ENCODE measurements at regions not wholly inside any gene's neighbourhood (a gene's known extent, or its start where the extent isn't known, plus 50 kb on each side); places are given as distances from the start of the nearest gene placed in this dataset.
"Not testable (repeated sequence)": the region's sequence is repeated elsewhere in the genome, so short reads cannot be mapped to it uniquely, and the experiment has no call there.

DNA sequence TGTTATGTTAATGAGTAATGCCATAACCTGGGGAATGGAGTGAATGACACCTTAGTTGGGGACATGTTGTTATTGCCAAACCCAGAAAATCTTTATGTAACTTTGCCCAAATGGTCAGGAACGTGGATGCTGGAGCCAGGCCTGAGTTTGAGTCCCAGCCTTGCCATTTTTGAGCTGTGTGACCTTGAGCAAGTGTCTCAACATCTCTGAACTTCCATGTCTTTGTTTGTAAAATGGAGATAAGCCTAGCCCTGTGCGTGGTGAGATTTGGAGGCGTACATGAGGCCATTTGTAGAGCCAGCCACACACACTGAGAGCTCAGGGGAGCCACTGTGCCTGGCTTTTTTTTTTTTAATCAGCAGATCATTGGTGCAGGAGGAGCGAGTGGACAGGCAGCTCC lies 247.3 kb downstream of the FOXL1 start:
- no peak for DNase-seq (ENCODE audit: low spot score)

GRCh38 chr16:86826941-86827340 lies 248.6 kb downstream of the FOXL1 start:
- DNase-seq (ENCODE audit: low spot score) = no peak

- no peak for DNase-seq (ENCODE audit: low spot score)
Measured at GRCh38 chr16:86827521-86827920, 249.2 kb downstream of the FOXL1 start.

GRCh38 chr16:86828202-86828601 lies 249.9 kb downstream of the FOXL1 start:
- DNase-seq (ENCODE audit: low spot score) = no peak

GRCh38 chr16:86828653-86829052 lies 250.3 kb downstream of the FOXL1 start:
- no peak for DNase-seq (ENCODE audit: low spot score)

- DNase-seq (ENCODE audit: low spot score) = no peak
Measured at GRCh38 chr16:86831366-86831765, 253.0 kb downstream of the FOXL1 start.

- DNase-seq (ENCODE audit: low spot score) = no peak
Measured at GRCh38 chr16:86833136-86833535, 254.8 kb downstream of the FOXL1 start.

- DNase-seq (ENCODE audit: low spot score) = no peak
Measured at GRCh38 chr16:86834451-86835035, 256.2 kb downstream of the FOXL1 start.

- no peak for DNase-seq (ENCODE audit: low spot score)
Measured at GRCh38 chr16:86835982-86836381, 257.6 kb downstream of the FOXL1 start.

GRCh38 chr16:86836503-86837129 lies 258.3 kb downstream of the FOXL1 start:
- no peak for DNase-seq (ENCODE audit: low spot score)

GRCh38 chr16:86843812-86844211 lies 265.5 kb downstream of the FOXL1 start:
- DNase-seq (ENCODE audit: low spot score) = no peak

GRCh38 chr16:86844695-86845094 lies 266.3 kb downstream of the FOXL1 start:
- no peak for DNase-seq (ENCODE audit: low spot score)

DNA sequence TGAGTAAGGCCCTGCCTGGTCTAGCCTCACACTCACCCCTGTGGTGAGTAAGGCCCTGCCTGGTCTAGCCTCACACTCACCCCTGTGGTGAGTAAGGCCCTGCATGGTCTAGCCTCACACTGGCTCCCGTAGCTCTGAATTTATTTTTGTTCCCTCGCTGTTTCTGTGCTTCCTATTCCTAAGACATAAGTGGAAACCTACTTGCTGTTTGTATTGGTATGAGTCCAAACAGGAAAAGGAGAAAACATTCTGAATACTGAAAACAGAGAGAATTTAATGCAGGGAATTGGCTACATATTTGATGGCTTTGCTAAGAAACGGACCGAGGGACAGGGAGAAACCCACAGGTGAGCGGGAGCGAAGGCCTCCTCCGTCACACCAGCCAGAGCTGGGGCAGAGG lies 267.8 kb downstream of the FOXL1 start:
- DNase-seq (ENCODE audit: low spot score) = no peak

GRCh38 chr16:86848821-86849220 lies 270.5 kb downstream of the FOXL1 start:
- DNase-seq (ENCODE audit: low spot score) = no peak

GRCh38 chr16:86850670-86851069 lies 272.3 kb downstream of the FOXL1 start:
- no peak for DNase-seq (ENCODE audit: low spot score)

DNA sequence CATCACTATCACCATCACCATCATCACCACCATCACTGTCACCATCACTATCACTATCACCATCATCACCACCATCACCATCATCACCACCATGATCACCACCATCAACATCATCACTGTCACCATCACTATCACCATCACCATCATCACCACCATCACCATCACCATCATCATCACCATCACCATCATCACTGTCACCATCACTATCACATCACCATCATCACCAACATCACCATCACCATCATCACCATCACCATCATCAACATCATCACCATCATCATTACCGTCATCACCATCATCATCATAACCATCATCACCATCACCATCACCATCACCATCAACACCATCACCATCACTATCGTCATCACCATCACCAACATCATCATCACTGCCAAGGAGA lies 273.8 kb downstream of the FOXL1 start:
- DNase-seq (ENCODE audit: low spot score) = no peak

- no peak for DNase-seq (ENCODE audit: low spot score)
Measured at GRCh38 chr16:86854058-86854621, 275.8 kb downstream of the FOXL1 start.

DNA sequence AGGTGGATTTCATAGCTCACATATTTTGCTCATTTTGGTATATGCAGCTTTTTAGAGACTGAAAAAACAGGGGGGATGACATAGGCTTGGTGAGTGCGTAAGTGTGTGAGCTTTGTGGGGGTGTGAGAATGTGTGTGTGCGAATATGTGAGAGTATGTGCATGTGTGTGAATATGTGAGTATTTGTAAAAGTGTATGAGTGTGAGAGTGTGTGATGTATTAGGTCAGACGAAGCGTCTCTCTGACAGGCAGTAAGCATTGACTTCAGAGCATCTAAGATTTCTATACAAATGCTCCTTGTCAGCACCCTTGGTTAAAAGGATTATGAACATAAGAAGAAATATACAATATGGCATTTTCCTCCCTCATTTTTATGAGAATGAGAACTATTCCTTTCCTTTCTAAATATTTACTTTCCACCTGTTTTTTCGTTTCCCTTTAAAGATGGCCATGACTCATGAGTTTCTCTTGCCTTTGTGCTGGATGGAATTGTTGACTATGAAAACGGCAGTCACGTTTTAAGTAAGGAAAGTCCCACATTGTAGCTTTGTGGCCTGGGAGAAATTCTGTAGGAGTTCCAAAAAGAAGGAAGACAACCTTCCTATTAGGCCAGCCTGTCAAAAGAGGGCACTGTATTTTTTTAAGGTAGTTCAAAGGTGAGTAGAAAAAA lies 276.4 kb downstream of the FOXL1 start:
- DNase-seq (ENCODE audit: low spot score) = no peak

DNA sequence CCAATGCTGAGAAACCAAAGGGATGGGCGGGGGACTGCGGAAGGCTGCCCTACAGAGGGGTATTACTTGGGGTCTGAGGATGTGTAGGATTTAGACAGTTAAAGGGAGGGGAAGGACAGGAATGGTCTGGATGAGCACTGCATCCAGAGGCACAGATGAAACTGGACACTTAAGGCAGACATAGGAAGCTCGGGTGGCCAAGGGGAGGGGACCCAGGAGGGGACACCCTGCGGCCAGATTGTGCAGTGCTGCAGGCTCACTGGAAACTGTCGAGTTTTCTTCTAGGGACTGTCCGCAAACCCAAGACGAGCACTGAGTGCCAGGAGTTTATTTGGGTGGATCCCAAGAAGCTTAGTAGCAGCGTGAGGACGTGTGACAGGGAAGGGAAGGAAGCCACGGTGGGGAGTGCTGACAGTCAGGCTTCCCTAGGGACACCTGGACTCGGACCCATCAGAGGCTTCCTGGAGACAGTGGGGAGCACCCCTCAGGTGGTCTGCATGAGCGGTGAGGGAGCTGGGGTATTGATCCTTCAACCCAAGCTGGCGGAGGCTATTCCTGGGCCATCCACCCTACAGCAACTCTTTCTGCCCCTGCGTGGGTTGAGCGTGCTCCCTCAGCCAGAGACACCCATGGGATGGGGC lies 278.7 kb downstream of the FOXL1 start:
- DNase-seq (ENCODE audit: low spot score) = no peak

- DNase-seq (ENCODE audit: low spot score) = no peak
Measured at GRCh38 chr16:86857807-86858206, 279.5 kb downstream of the FOXL1 start.

- no peak for DNase-seq (ENCODE audit: low spot score)
Measured at GRCh38 chr16:86858501-86858900, 280.2 kb downstream of the FOXL1 start.

GRCh38 chr16:86861270-86861858 lies 283.0 kb downstream of the FOXL1 start:
- not testable (repeated sequence) for DNase-seq (ENCODE audit: low spot score)
